ENCODE measurements at regions not wholly inside any gene's neighbourhood (a gene's known extent, or its start where the extent isn't known, plus 50 kb on each side); places are given as distances from the start of the nearest gene placed in this dataset.
"Not testable (repeated sequence)": the region's sequence is repeated elsewhere in the genome, so short reads cannot be mapped to it uniquely, and the experiment has no call there.

GRCh38 chr12:92408072-92408900 is 262.6 kb upstream of the BTG1 start:
- peaks cover 12% of the 10 kb centered on the region for H3K9me3 Mint-ChIP-seq
- Histone ChIP-seq H3K27me3 (ENCODE audit: insufficient read depth) (no peaks in the 10 kb centered on the region), H3K36me3 (ENCODE audit: insufficient read depth) (no peaks in the 10 kb centered on the region), H4K20me1 (replicated peaks; ENCODE audit: insufficient read depth) (no peaks in the 10 kb centered on the region), H3K4me2 (no peak overlapping the region), H3F3A (replicated peaks; ENCODE audit: low read depth) (no peaks in the 10 kb centered on the region), H3K4me1 (ENCODE audit: insufficient read depth) (no peaks in the 10 kb centered on the region), H3K27ac (ENCODE audit: low read depth) (no peak overlapping the region), H2AFZ (no peak overlapping the region), H3K4me3 (no peak overlapping the region), H3K9me2 (ENCODE audit: insufficient read depth) (peaks cover 13% of the 10 kb centered on the region), H3K79me2 (replicated peaks; ENCODE audit: insufficient read depth) (no peaks in the 10 kb centered on the region)
- TF ChIP-seq ZNF331 (CRISPR knock-in tag; IDR thresholded peaks at IDR 0.05; ENCODE audit: low read depth) (no peak), CTCF (conservative IDR thresholded peaks at IDR 0.05; ENCODE audit: low read depth in 2 of 2) (peak; percentile 68 to 83)
- H3K36me3 Mint-ChIP-seq (ENCODE audit: low read depth) = peaks cover 12% of the 10 kb centered on the region; the same call in 2 of the 3 replicates
- H3K27ac Mint-ChIP-seq = no peak overlapping the region
- peak; percentile 78 for ATAC-seq
- H3K4me1 Mint-ChIP-seq = peaks cover 10% of the 10 kb centered on the region
- peaks cover 1% of the 10 kb centered on the region for H3K27me3 Mint-ChIP-seq (ENCODE audit: insufficient read depth, low read depth, poor library complexity)
- H3K4me3 Mint-ChIP-seq = no peak overlapping the region
- peak; percentile 77 for DNase-seq (ENCODE audit: low spot score)

- not testable (repeated sequence) for H3K4me1 ChIP-seq (ENCODE audit: insufficient read depth); H3K4me3 Mint-ChIP-seq; H3K27me3 ChIP-seq (ENCODE audit: insufficient read depth); H3K27ac ChIP-seq (ENCODE audit: low read depth); H3F3A ChIP-seq (replicated peaks; ENCODE audit: low read depth); H3K27me3 Mint-ChIP-seq (ENCODE audit: insufficient read depth, low read depth, poor library complexity); H3K36me3 ChIP-seq (ENCODE audit: insufficient read depth); H2AFZ ChIP-seq; H4K20me1 ChIP-seq (replicated peaks; ENCODE audit: insufficient read depth); ATAC-seq; H3K4me1 Mint-ChIP-seq; H3K27ac Mint-ChIP-seq; H3K79me2 ChIP-seq (replicated peaks; ENCODE audit: insufficient read depth); H3K4me3 ChIP-seq; DNase-seq (ENCODE audit: low spot score); H3K4me2 ChIP-seq
- peaks cover 12% of the 10 kb centered on the region for H3K9me3 Mint-ChIP-seq
- peaks cover 14% of the 10 kb centered on the region for H3K9me2 ChIP-seq (ENCODE audit: insufficient read depth)
- H3K36me3 Mint-ChIP-seq (ENCODE audit: low read depth) = peaks cover 12% of the 10 kb centered on the region; the same call in 2 of the 3 replicates
Measured at GRCh38 chr12:92406404-92407070, 260.9 kb upstream of the BTG1 start.

GRCh38 chr12:92405801-92406251 is 260.2 kb upstream of the BTG1 start:
- H3K27me3 ChIP-seq (ENCODE audit: insufficient read depth); H3K27ac ChIP-seq (ENCODE audit: low read depth); H3K4me3 Mint-ChIP-seq; H3K4me3 ChIP-seq; H3K36me3 ChIP-seq (ENCODE audit: insufficient read depth); H3K4me1 Mint-ChIP-seq; ATAC-seq; H3K27ac Mint-ChIP-seq; DNase-seq (ENCODE audit: low spot score); H3K4me1 ChIP-seq (ENCODE audit: insufficient read depth); H3F3A ChIP-seq (replicated peaks; ENCODE audit: low read depth); H3K27me3 Mint-ChIP-seq (ENCODE audit: insufficient read depth, low read depth, poor library complexity); H3K4me2 ChIP-seq; H4K20me1 ChIP-seq (replicated peaks; ENCODE audit: insufficient read depth); H3K79me2 ChIP-seq (replicated peaks; ENCODE audit: insufficient read depth): not testable (repeated sequence)
- 0 out of 2 replicates have a peak overlapping the region, but pooled peaks have one; percentile 66 for H2AFZ ChIP-seq
- H3K36me3 Mint-ChIP-seq (ENCODE audit: low read depth) = peaks cover 12% of the 10 kb centered on the region; the same call in 2 of the 3 replicates
- peaks cover 12% of the 10 kb centered on the region for H3K9me3 Mint-ChIP-seq
- peaks cover 16% of the 10 kb centered on the region for H3K9me2 ChIP-seq (ENCODE audit: insufficient read depth)

Measured in GM23338 (cell line).